NCI-H2107 treated with DMSO at 0.1 percent for 48 hours (cell line): ENCODE measurements at regions not wholly inside any gene's neighbourhood (a gene's known extent, or its start where the extent isn't known, plus 50 kb on each side); places are given as distances from the start of the nearest gene placed in this dataset.
"Not testable (repeated sequence)": the region's sequence is repeated elsewhere in the genome, so short reads cannot be mapped to it uniquely, and the experiment has no call there.

Experiments used
- DNase-seq: peaks from one replicate; lab custom pipeline; 2025; ENCODE audit not compliant: unreplicated experiment; lab: John Stamatoyannopoulos, UW

DNA sequence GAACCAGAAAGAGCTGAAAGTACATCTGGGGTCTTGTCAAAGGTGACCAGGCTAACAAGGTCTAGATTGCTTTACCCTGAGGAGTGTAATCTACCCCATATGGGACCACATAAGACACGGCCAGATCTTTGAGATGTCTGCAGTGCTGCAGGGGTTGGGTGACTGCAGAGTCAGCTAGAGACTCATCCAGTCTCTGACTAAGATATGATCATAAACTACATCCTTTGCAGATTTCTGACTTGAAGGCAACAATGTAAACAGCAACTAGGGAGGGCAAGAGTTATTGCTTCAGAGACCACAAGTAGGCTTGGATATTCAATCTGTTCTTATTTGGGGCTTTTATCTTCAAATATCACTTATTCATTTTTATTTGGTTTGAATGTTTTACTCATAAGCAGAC is 1080.5 kb upstream of the FOXG1 start:
- no peak for DNase-seq

DNA sequence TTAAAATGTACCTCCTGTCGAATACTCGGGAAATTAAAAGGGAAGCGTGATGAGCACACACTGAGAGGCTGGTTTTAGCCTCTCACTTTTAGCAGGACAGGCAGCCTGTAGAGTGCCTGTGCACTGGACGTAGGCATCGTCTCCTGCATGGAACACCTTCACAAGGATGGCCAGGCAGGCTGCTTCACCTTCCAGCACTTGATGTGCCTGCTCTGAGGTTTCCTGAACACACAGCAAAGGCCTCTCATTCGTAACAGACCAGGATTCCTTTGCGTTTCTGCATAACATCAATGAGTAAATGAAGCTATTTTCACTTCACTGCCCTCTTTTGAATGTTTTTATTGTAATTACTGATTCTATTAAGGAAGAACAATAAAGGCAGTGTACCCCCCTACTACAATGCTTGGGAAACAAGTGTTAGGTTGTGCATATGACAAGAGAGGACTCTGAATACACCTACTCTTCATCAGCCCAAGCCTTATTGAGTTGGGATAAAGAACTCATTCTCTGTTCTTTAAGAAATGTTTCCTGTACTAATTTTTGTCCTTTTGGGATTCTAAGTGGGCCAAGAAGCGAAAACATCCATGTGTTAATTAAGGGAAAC is 1077.6 kb upstream of the FOXG1 start:
- no peak for DNase-seq

DNA sequence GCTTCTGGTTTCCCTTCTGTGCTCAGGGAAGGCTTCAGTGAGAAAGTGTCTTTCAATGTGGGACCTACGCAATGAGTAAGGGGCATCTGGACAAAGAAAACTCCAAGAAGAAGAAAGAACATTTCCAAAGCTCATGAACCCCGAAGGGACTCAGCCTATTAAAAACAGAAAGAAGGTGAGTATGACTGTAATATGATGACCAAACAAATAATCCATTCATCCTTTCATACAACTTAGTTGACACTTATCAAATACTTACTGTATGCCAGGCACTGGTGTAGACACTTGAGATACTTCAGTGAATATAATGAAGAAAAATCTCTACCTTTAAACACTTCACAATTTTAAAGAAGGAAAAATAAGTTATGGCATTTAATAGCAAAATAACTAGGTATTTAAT is 1054.2 kb upstream of the FOXG1 start:
- DNase-seq: no peak

DNA sequence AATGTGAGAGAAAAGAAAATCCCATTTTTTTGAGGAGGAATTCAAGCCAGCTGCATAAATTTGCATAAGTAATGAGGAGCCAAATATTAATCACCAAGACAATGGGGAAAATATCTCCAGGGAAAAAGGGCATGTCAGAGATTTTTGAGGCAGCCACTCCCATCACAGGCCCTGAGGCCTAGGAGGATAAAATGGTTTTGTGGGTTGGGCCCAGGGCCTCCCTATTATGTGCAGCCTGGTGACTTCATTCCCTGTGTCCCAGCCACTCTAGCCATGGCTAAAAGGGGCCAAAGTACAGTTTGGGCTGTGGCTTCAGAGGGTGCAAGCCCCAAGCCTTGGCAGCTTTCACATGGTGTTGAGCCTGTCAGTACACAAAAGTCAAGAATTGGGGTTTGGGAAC is 1051.0 kb upstream of the FOXG1 start:
- DNase-seq: no peak

DNA sequence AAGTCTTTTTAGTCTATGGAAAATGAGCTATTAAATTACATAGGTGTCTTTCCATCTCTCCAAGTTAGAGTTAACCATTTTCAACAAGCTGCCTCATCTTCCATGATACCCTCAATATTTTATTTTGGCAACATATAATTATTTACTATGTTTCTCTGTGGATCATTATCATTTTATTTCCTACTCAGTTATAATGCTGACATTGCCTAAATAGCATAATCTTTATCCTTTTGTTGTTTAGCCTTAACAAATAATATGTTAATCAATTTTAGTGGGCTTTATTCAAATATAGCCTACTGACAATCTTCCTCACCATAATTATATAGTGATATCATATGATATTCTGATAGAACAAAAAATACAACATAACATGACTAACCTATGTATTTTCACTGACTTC is 1044.8 kb upstream of the FOXG1 start:
- DNase-seq: no peak

DNA sequence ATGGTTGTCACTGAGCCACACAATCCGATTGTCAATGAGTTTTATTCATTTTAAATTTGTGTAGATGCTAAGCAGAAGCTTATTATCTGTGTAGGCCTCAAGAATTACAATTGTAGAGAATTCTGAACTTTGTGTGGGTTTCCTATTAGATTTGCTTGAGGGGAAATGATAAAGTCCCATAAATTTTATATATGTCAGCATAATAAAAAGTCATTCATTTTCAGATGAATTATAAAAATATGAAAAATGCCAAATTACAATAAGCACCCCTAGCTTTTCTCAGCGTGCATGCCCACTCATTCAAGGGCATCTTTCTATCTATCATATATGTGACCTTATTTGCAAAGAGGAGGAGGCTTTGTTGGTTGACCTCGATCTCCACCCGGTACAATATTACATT is 1041.1 kb upstream of the FOXG1 start:
- DNase-seq: no peak

DNA sequence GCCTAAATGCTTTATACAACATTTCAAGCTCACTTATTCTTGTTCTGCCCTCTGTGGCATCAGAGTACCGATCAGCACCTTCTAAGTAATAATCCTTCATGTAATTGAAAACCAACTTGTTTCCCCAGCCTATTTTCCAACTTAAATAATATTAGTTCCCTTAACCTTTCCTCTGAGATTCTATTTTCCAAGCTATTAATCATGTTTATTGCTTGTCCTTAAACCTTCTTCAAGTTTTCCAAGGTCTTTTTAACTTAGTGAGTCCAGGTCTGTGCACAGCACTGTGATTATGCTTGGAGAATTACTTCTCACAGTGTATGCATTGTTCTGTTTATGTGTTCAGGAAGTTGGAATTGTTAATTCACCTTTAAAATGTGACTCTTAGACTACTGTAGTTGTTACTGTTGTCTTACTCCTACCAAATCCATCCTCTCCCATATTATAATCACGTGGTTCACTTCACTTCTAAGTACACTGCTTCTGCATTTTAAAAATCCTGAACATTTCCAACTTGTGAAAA is 1039.3 kb upstream of the FOXG1 start:
- no peak for DNase-seq

DNA sequence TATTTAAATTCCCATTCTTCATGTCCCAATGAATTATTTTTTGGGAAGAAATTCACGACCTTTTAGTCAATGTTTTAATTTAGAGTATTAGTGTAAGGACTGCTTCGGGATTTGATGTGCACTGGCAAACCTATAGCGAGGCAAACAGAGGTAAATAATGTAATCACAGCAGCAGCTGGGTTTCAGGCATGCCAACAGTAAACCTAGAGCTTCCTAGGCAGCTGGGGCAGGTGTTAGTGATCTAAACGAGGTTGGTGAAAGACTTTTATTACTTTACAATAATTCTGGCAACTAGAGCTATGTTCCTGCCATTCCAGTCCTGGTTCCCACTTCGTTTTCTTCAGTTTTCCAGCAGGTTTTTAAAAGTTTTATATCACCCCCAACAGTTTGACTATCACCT is 1036.4 kb upstream of the FOXG1 start:
- DNase-seq: no peak

DNA sequence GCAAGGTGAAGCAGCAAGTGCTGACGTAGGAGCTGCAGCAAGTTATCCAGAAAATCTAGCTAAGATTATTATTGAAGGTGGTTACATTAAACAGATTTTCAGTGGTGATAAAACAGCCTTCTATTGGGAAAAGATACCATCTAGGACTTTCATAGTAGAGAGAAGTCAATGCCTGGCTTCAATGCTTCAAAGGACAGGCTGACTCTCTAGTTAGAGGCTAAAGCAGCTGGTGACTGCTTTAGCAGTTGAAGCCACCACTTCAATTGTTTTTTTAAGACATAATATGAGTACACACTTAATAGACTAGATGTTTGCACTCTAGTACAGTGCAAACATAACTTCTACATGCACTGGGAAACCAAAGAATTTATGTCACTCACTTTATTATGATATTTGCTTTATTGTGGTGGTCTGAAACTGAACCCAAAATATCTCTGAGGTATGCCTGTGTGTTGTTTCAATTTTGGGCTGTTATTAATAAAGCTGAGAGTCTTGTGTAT is 1026.9 kb upstream of the FOXG1 start:
- DNase-seq: no peak

DNA sequence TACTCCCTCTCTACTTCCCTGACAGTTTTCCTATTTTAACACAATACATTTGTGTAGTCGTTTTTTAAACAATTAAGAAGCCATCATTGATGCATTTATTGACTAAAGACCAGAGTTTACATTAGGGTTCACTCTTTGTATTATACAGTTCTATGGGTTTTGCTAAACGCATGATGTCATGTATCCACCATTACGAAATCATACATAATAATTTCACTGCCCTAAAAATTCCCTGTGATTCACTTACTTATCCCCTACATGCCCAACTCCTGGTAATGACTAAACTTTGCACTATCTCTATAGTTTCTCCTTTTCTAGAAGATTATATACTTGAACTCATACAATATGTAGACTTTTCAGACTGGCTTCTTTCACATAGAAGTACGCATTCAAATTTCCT is 1016.5 kb upstream of the FOXG1 start:
- no peak for DNase-seq

DNA sequence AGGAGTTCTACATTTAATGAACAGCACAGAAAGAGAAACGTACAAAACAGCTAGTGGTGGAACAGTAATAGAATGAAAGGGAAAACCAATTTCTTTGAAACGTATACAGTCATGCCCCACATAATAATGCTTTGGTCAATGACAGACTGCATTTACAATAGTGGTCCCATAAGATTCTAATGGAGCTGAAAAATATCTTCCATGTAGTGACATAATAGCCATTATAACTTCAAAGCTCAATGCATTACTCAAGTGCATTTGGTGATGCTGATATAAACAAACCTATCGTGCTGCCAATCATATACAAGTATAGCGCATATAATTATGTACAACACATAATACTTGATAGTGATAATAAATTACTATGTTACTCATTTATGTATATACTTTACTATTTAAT is 1008.9 kb upstream of the FOXG1 start:
- not testable (repeated sequence) for DNase-seq

DNA sequence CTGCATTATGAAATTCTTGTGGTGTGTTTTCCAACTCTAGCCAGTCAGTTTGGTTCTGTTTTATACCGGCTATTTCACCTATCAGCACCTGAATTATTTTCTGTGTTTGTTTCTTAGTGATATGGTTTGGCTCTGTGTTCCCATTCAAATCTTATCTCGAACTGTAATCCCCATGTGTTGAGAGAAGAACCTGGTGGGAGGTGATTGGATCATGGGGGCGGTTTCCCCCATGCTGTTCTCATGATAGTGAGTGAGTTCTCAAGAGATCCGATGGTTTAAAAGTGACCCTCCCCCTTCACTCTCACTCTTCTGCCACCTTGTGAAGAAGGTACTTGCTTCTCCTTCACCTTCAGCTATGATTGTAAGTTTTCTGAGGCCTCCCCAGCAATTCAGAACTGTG is 1006.2 kb upstream of the FOXG1 start:
- DNase-seq: not testable (repeated sequence)

DNA sequence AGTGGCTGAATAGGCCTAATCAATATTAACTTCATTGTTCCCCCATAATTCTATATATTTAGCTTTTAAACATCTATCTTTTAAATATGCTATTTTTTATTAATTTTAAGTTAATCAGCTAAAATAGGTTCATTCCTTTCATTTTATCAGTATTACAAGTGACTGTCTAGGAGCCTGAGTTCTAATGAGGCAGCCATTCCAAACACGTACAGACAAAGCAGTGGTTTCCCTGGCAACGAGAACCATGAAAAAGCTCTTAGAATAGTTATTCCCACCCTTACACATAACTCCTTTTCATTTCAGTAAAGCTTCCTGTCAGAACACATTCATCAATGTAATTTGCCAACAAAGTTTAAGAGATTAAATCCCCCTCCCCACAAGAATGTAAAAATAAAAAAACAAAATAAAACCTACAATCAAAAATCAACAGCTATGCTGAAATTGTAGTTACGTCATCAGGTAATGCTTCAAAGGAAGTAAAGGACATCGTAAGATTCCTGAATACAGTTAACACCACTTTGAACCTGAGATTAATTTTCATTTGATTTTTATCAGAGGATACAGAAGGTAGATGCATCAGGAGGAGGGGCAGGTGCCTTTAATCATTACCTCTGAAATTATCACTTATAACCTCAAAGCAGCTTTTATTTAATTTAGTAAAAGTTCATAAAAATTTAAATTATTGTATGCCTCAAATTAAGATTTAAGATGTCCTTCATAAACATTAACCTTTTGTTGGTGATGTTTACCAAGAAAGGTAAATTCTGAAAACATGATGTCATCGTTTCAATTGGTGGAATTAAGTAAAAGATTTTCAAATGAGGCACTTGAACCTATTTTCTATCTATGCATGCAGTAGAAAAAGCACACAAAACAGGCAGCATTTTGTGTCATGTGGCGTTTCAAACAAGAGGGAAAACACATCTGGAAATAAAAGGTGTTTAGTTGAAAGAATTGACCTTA is 967.2 kb upstream of the FOXG1 start:
- DNase-seq: not testable (repeated sequence)

DNA sequence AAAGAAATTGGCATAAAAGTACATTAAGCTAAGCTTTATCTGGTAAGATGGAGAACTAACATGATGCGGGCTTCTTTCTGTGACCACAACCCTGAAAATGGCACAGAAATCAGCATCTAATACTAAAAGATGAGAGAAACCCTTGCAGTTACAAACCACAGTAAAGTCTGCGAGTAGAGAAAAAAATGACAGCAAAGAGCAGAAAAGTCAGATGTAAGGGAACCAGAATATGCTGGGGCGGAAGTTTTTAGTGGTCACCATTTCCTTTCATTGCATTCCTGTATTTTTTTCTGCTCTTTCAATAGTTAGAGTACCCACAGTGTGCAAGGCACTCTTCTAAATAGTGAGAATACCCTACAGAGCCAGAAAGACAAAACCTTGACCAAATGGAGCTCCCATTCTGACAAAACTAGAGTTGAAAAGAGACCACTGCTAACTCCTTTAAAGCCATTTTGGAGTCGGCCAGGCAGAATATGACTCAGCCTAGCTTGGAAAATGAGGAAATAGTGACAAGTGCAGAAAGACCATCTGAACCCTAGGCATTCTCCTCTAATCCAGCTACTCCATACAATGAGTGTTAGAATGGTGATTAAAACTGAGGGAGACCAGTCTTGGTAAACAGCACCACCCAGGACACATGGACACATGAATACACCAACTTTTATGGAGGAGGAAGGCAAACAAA is 948.7 kb upstream of the FOXG1 start:
- not testable (repeated sequence) for DNase-seq

DNA sequence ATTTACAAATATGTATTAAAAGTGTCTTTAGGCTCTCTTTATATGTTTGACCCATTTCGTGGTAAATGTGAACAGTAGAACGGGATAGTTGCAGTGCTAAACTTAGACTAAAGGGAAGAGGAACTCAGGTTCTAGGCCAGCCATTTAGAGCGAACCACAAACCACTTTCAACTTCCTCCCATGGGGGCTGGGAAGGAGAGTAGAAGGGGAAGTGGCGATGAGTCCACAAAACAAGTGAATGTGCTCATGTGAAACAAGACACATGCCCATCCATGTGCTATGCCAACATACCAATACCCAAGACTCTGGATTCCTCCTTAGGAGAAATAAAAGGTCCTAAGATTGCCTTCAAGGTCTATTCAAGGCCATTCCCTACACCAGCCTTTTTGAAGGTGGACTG is 940.4 kb upstream of the FOXG1 start:
- DNase-seq: not testable (repeated sequence)

DNA sequence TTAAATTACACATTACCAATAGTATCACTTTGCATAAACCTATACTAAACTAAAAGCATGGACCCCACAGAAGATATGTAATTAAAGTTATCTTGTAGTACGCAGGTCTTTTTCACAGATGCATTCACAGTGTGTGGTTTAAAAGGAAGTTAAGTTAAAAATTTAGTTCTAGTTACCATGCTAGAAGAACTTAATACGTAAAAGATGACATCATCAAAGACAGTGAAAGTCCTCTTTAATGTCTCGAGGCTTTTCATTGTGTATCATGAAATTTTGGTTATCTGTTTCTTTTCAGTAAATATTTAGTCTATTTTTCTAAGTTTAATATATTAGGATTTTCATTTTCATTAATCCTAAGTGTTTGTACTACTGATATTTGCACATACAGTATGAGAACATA is 934.6 kb upstream of the FOXG1 start:
- not testable (repeated sequence) for DNase-seq

DNA sequence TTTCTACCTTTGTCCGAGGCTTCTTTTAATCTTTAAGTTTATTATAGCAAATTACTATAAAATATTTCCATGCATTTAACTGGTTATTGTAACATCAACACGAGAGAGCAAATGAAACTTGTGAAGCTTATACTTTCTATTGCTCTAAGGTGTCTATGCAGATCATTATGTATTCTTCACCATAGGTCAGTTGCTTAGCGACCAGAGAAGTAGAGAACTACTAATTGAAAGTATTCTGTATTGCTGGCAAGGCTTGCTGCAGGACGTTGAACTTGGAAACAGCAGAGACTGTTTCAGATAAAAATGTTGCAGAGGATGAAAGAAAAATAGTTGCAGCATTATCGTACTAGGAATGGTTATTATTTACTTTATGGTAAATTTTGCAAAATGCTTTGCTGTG is 933.6 kb upstream of the FOXG1 start:
- not testable (repeated sequence) for DNase-seq

DNA sequence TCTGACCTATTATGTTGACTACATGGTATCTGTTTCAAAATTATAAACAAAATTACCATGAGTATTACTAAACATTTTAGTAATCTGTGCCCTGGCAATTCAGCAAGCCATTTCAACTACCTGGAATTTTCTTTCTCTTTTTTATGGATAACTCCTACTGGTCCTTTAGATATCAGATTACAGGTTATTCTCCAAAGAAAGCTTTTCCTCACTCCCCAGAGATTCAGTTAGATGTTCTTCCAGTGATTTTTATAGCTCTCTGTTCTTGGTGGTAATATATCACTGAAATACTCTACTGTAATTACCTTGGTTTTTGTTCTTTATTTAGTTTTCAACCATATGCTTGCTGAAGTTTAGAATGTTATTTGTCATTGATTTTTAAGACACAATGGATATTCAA is 930.2 kb upstream of the FOXG1 start:
- DNase-seq: peak; percentile 68

DNA sequence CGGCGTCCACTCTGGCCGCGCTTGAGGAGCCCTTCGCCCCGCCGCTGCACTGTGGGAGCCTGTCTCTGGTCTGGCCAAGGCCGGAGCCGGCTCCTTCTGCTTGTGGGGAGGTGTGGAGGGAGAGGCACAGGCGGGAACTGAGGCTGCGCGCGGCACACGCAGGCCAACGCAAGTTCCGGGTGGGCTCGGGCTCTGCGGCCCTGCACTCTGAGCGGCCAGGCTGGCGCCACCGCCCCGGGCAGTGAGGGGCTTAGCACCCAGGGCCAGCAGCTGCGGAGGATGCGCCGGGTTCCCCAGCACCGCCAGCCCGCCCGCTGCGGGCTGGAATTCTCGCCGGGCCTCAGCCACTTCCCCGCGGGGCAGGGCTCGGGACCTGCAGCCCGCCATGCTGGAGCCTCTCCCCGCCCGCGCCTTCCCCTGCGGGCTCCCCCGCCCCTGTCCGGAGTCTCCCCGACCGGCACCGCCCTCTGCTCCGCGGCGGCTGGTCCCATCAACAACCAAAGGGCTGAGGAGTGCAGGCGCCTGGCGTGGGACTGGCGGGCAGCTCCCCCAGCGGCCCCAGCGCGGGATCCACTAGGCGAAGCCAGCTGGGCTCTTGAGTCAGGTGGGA is 921.2 kb upstream of the FOXG1 start:
- DNase-seq: no peak

DNA sequence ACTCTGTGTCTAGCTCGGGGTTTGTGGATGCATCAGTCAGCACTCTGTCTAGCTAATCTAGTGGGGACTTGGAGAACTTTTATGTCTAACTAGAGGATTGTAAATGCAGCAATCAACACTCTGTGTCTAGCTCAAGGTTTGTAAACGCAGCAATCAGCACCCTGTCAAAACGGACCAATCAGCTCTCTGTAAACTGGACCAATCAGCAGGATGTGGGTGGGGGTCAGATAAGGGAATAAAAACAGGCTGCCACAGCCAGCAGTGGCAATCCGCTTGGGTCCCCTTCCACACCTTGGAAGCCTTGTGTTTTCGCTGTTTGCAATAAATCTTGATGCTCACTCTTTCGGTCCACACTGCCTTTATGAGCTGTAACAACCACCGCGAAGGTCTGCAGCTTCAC is 920.7 kb upstream of the FOXG1 start:
- no peak for DNase-seq

DNA sequence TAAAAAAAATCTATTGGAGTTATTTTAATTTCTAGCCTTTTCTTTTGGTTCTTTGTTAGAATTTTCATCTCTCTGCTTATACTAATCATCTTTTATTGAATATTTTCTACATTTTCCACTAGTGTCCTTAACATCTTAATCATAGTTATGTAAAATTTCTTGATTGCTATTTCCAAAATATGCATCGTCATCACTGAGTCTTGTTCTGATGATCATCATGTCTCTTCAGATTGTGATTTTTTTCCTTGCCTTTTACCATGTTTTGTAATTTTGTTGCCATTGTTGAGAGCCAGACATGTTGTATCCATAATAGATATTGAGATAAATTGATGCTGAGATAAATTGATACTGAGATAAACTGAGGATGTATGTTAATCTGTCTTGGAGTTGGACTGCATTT is 919.1 kb upstream of the FOXG1 start:
- DNase-seq: not testable (repeated sequence)
